Choroid plexus epithelial cell (primary cell): ENCODE measurements at regions not wholly inside any gene's neighbourhood (a gene's known extent, or its start where the extent isn't known, plus 50 kb on each side); places are given as distances from the start of the nearest gene placed in this dataset.
A peak's percentile ranks its signal among the peaks of the same experiment; 100 is the strongest.

Experiments used
- DNase-seq: peaks from one replicate; pipeline ENCODE4 v3.0.0-alpha.2; 2010; ENCODE audit warnings: low read depth
- H3K4me3 ChIP-seq: 2 replicates; pipeline ENCODE4 v1.5.1; 2011; ENCODE audit warnings: low read depth, mild to moderate bottlenecking, control low read depth, low read length, moderate library complexity
- CTCF ChIP-seq: conservative IDR thresholded peaks from 2 replicates; pipeline ENCODE4 v1.5.1; 2011; ENCODE audit warnings: low read depth, mild to moderate bottlenecking, control low read depth, inconsistent platforms, low read length, moderate library complexity

- TF ChIP-seq CTCF = no peak
- no peak overlapping the region for H3K4me3 ChIP-seq
Measured at GRCh38 chr12:83800022-83800421, 1112.6 kb downstream of the SLC6A15 start.

GRCh38 chr12:83796531-83796930 lies 1109.8 kb downstream of the TMTC2 start:
- no peak for TF ChIP-seq CTCF
- no peak for DNase-seq
- H3K4me3 ChIP-seq = no peak overlapping the region

More at GRCh38 chr12:83800022-83800421, 1112.6 kb downstream of the SLC6A15 start:
- DNase-seq = no peak

GRCh38 chr12:83793616-83794015 lies 1106.9 kb downstream of the TMTC2 start:
- DNase-seq = peak; percentile 8
- no peak for TF ChIP-seq CTCF
- H3K4me3 ChIP-seq = no peak overlapping the region

- H3K4me3 ChIP-seq = no peak overlapping the region
- no peak for DNase-seq
- TF ChIP-seq CTCF = no peak
Measured at GRCh38 chr12:83784298-83784890, 1097.7 kb downstream of the TMTC2 start.

- TF ChIP-seq CTCF = no peak
- DNase-seq = no peak
- no peak overlapping the region for H3K4me3 ChIP-seq
Measured at GRCh38 chr12:83779526-83779925, 1092.8 kb downstream of the TMTC2 start.

- TF ChIP-seq CTCF = no peak
- no peak overlapping the region for H3K4me3 ChIP-seq
Measured at GRCh38 chr12:83769151-83769550, 1082.4 kb downstream of the TMTC2 start.

GRCh38 chr12:83767723-83768122 lies 1081.0 kb downstream of the TMTC2 start:
- no peak overlapping the region for H3K4me3 ChIP-seq
- no peak for TF ChIP-seq CTCF
- DNase-seq = no peak

More at GRCh38 chr12:83769151-83769550, 1082.4 kb downstream of the TMTC2 start:
- no peak for DNase-seq
